Amygdala (tissue), 56 donors: ENCODE measurements at regions not wholly inside any gene's neighbourhood (a gene's known extent, or its start where the extent isn't known, plus 50 kb on each side); places are given as distances from the start of the nearest gene placed in this dataset.

Experiments used
- DNase-seq, 56 donors: peaks; one replicate each; lab custom pipeline; 2025; lab: John Stamatoyannopoulos, UW

- peak in 1 of 56 donors; percentile 21 for DNase-seq
These were observed 135.2 kb upstream of the C14orf180 start for GRCh38 chr14:104444159-104445030.

DNA sequence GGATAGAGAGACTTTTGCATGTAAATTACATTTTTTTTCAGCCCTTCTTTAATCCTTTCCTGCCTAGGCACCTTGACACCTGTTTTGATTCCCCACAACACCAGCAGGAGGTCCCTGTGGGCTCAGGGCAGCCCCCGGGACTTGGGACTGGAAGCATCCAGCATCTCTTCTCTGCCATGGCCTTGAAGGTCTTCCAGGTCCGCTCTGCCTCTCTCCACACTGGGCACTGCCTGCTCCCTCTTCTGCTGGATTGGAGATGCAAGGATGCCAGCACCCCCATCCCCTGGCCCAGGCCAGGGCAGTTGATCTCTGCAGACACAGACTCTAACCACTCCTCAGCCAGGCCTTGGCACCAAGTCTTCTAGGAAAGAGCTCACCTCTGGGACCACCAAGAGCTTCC is 134.5 kb upstream of the C14orf180 start:
- DNase-seq, result no peak

- no peak for DNase-seq
These were observed 133.7 kb upstream of the C14orf180 start for GRCh38 chr14:104445832-104446381.

GRCh38 chr14:104446611-104447010 is 133.0 kb upstream of the C14orf180 start:
- no peak for DNase-seq

- DNase-seq, result no peak
These were observed 131.8 kb upstream of the C14orf180 start for GRCh38 chr14:104447750-104448149.

DNA sequence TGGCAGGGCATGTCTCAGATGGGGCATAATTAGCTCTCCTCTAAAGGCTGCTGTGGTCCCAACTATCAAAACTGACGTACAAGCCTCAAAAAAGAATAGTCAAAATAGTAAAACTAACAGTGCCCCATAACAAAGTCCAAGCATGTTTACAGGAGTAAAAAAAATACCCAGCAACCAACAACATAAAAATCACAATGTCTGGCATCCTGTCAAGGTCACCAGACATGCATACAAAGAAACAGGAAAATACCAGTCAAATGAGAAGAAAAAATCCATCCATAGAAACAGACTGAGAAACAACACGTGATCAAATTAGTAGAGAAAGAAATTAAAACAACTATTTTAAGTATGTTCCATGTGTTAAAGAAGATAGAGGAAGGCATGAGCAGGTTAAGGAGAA is 131.2 kb upstream of the C14orf180 start:
- no peak for DNase-seq

GRCh38 chr14:104448721-104449120 is 130.8 kb upstream of the C14orf180 start:
- no peak for DNase-seq

- DNase-seq, result no peak
These were observed 128.7 kb upstream of the C14orf180 start for GRCh38 chr14:104450811-104451401.

GRCh38 chr14:104451474-104451873 is 128.1 kb upstream of the C14orf180 start:
- no peak for DNase-seq

GRCh38 chr14:104458845-104459244 is 120.7 kb upstream of the C14orf180 start:
- no peak for DNase-seq

GRCh38 chr14:104460791-104461651 is 118.5 kb upstream of the C14orf180 start:
- DNase-seq, result no peak

- peak in 1 of 56 donors; percentile 13 for DNase-seq
These were observed 117.7 kb upstream of the C14orf180 start for GRCh38 chr14:104461676-104462449.

- no peak for DNase-seq
These were observed 116.6 kb upstream of the C14orf180 start for GRCh38 chr14:104462651-104463630.

- no peak for DNase-seq
These were observed 114.7 kb upstream of the C14orf180 start for GRCh38 chr14:104464907-104465306.

DNA sequence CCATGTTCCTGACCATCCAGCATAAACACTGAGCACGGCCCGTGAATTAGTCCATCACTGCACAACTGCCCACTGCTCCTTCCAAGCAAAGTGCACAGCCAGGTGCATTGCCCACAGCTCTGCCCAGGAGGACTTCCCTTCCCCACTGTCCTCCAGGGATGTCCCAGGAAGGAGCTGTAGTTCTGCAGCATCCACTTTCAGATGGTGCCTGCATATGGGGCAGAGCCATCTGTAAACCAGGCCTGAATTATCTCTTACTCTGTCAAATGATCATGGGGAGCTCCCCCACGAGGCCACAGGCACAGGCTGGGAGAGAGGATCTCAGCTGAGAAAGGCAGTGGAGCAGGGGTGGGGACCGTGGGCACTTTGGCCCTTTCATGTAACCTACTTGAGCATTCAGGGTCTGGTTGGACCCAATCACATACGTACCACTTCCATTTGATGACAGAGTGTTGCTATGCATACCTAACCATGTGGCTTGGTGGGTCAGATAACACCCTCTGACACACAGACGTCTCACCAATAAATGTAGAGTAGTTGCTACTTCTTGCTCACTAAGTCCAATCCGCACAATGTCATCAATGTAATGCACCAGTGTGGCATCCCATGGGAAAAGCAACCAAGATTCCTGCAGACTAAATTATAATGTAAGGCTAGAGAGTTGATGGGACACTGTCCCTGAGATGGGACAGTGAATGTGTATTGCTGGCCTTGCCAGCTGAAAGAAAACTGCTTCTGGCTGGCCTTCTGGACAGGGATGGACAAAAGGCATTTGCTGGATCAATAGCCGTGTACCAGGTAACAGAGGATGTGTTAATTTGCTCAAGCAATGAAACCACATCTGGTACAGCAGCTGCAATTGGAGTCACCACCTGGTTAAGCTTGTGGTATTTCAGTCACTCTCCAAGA is 113.8 kb upstream of the C14orf180 start:
- DNase-seq, result no peak

DNA sequence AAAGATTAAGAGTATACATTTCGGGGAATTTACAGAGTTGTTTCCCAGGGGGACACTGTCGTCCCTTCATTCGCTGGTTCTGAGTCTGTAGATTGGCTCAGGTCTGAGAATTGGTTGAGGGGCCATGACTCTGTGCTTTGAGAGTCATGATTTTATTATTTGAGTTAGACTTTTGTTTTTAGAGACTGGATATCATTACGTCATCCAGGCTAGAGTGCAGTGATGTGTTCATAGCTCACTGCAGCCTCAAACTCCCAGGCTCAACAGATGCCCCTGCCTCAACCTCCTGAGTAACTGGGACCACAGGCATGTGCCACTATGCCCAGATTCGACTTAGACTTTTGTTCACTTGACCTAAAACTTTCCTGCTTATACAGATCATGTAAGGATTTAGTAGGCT is 112.3 kb upstream of the C14orf180 start:
- no peak for DNase-seq

DNA sequence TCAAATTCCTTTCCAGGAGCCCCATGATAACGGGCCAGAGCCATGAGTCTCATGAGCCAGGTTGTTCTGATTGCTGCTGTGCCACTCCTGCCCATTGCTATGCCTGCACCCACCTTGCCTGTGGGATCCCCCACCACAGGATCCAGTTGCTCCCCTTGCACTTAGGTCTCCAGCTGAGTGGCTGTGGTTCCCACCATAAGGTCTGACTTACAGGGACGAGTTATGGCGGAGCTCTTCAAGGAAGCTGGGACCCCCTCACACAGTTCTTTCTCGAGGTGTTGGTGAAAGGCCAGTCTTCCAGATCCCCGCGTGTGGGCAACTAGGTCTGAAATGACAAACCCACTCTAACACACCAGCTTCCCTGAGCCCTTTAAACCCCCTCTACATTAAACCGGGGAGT is 111.9 kb upstream of the C14orf180 start:
- DNase-seq, result no peak

DNA sequence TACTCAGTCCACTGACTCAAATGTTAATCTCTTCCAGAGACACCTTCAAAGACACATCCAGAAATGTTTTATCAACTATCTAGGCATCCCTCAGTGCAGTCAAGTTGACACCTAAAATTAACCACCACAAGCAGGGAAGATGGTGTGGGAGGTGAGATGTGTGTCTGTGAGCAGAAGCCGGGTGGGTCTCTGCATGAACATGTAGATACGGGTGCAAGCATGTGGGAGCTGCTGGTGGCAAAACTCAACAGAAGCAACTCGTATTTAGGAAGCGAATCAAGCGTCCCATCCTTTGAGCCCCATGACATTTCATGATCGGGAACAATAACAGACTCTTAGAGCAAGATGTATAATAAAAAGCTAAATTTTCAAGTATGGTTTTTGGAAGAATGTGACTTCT is 110.0 kb upstream of the C14orf180 start:
- DNase-seq, result no peak
